ENCODE measurements at regions not wholly inside any gene's neighbourhood (a gene's known extent, or its start where the extent isn't known, plus 50 kb on each side); places are given as distances from the start of the nearest gene placed in this dataset.
A peak's percentile ranks its signal among the peaks of the same experiment; 100 is the strongest.
"Not testable (repeated sequence)": the region's sequence is repeated elsewhere in the genome, so short reads cannot be mapped to it uniquely, and the experiment has no call there.

DNA sequence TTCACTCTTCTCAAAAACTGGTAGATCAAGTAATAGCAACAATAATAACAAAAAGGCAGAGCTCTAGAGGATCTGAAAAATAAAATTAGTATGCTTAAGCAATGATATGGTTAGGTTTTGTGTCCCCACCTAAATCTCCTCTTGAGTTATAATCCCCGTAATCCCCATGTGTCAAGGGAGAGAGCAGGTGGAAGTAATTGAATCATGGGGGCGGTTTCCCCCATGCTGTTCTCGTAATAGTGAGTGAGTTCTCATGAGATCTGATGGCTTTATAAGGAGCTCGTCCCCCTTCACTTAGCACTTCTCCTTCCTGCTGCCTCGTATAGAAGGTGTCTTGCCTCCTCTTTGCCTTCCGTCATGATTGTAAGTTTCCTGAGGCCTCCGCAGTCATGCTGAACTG is 60.2 kb upstream of the ABHD2 start:
- DNase-seq, result no peak

DNA sequence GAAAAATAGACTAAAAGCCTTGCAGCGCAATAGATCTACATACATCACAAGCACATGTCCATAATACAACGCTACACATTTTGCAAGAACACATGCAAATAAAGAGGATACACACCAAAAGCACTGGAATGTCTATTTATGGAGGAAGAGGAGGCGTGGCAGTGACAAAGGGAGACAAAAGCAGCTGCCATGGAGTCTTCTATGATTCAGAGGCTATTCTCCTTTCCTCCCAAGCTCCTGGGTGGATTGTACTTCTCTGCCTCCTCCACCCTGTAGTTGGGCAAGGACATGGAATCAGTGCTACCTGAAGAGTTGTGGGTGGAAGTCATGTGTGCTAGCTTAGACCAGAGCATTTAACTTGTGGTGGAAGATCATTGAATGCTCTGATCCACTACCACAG is 57.9 kb upstream of the ABHD2 start:
- peak; percentile 14 for DNase-seq

DNA sequence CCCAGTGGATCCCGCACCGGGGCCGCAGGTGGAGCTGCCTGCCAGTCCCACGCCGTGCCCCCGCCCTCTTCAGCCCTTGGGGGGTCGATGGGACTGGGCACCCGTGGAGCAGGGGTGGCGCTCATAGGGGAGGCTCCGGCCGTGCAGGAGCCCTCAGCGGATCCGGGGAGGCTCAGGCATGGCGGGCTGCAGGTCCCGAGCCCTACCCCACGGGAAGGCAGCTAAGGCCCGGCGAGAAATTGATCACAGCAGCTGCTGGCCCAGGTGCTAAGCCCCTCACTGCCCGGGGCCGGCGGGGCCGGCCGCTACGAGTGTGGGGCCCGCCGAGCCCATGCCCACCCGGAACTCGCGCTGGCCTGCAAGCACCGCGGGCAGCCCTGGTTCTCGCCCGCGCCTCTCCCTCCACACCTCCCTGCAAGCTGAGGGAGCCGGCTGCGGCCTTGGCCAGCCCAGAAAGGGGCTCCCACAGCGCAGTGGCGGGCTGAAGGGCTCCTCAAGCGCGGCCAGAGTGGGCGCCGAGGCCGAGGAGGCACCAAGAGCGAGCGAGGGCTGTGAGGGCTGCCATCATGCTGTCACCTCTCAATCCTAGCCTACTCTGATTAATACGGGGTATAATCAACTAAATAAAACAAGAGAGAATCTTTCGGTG is 56.5 kb upstream of the ABHD2 start:
- not testable (repeated sequence) for DNase-seq

DNA sequence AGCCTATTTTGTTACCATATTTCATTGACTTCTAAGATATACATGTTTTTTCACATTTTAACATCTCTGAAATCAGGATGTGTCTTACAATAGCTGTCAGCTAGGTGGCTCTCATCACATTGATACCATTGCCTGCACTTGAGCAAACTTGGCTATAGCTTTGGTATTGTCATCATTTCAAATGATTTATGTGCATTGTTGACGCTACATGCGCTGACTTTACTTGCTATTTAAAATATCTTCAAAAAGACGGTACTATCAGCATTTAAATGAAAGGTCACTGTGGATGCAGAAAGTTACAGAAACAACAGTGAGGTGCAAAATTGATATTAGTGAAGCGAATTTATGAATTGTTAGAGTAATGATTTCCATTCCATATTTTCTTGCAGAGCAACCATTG is 54.0 kb upstream of the ABHD2 start:
- no peak for DNase-seq

DNA sequence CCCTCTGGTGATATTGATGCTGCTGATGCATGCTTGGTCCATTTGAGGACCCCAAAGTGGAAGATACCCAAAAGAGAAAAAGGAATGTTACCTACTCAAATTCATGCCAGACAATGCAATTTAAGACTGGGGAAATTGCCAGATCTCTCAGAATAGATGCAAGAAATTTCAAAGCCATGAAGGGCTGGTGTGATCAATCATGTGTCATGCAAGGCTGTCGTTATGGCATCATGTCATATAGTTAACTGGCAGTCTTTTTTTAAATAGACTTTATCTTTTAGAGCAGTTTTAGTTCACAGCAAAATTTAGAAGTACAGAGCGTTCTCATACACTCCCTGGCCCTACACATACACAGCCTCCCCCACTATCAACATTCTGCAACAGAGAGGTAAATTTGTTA is 53.1 kb upstream of the ABHD2 start:
- DNase-seq, result no peak

DNA sequence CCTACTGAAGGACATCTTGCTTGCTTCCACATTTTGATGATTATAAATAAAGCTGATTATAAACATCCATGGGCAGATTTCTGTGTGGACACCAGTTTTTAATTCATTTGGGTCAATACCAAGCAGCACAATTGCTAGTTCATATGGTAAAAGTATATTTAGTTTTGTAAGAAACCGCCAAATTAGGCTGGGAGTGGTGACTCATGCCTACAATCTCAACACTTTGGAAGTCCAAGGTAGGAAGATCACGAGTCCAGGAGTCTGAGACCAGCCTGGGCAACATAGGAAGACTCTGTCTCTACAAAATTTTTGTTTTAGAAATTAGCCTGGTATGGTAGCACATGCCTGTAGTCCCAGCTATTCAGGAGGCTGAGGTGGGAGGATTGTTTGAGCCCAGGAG is 52.6 kb upstream of the ABHD2 start:
- no peak for DNase-seq

DNA sequence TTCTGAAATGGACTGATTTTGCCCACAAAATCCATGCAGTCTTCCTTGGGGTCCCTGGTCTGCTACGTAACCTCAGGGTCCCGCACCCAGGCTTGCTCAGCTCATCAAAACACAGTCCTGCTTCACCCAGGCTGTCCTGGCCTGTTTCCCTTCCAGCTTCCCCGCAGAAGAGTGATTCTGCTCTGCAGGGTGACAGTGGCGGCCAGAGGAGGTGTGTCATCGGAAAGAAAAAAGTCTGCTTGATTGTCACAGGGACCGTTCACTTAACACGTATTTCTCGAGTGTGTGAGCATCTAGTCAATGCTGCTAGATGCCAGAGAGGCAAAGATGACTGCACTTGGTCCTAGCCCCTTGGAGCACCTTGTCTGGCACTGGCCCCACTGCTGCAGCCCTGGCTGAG is 50.1 kb upstream of the ABHD2 start:
- DNase-seq, result no peak
